ENCODE measurements at regions not wholly inside any gene's neighbourhood (a gene's known extent, or its start where the extent isn't known, plus 50 kb on each side); places are given as distances from the start of the nearest gene placed in this dataset.

- no peaks in the 10 kb centered on the region for H3K4me1 ChIP-seq
- no peak overlapping the region for H3K4me3 ChIP-seq
- peaks cover 4% of the 10 kb centered on the region; the same call in 1 of the 2 replicates for H3K36me3 ChIP-seq
- H3K9ac ChIP-seq: no peak overlapping the region
- TF ChIP-seq Cebpa-rat (IDR thresholded peaks at IDR 0.05): no peak
- no peak overlapping the region for H3K4me2 ChIP-seq
- no peaks in the 10 kb centered on the region for H3K27me3 ChIP-seq
- H3K27ac ChIP-seq: no peak overlapping the region
- H4K20me1 ChIP-seq: no peaks in the 10 kb centered on the region
- peaks cover 17% of the 10 kb centered on the region for H3K9me3 ChIP-seq
Measured at GRCh38 chr1:36621531-36621930, 138.8 kb upstream of the CSF3R start.

DNA sequence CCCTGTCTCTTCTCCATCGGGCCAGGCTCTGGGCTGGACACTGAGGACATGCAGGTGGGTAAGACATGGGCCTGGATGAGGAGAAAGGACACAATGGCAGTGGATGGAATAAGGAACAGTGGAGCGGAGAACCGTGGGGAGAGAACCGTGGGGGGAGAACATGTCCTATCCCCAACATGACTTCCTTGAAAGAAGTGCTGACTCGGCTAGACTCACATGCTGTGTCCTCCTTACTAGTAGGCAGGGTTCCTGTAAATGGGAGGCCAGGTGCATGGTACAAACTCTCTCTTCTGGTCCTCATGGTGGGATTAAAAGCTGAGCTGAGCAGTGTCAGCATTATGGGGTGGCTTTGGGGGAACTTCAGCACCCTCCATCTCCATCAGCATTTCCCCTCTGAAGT, 137.4 kb upstream of the CSF3R start:
- Histone ChIP-seq H3K9ac (no peak overlapping the region), H3K4me3 (no peak overlapping the region), H4K20me1 (no peaks in the 10 kb centered on the region), H3K36me3 (peaks cover 4% of the 10 kb centered on the region; the same call in 1 of the 2 replicates), H3K27ac (no peak overlapping the region), H3K4me2 (no peak overlapping the region), H3K27me3 (no peaks in the 10 kb centered on the region), H3K4me1 (no peaks in the 10 kb centered on the region), H3K9me3 (peaks cover 17% of the 10 kb centered on the region)
- no peak for TF ChIP-seq Cebpa-rat (IDR thresholded peaks at IDR 0.05)

- Histone ChIP-seq H3K27me3 (no peaks in the 10 kb centered on the region), H3K27ac (no peak overlapping the region), H3K4me3 (no peak overlapping the region), H4K20me1 (no peaks in the 10 kb centered on the region), H3K4me1 (no peaks in the 10 kb centered on the region), H3K9me3 (no peaks in the 10 kb centered on the region; the same call in 1 of the 2 replicates), H3K4me2 (no peak overlapping the region), H3K9ac (no peak overlapping the region), H3K36me3 (no peaks in the 10 kb centered on the region)
- no peak for TF ChIP-seq Cebpa-rat (IDR thresholded peaks at IDR 0.05)
Measured at GRCh38 chr1:36614991-36615390, 132.3 kb upstream of the CSF3R start.

GRCh38 chr1:36614571-36614970, 131.9 kb upstream of the CSF3R start:
- no peak overlapping the region for H3K4me2 ChIP-seq
- no peaks in the 10 kb centered on the region for H3K9me3 ChIP-seq
- H4K20me1 ChIP-seq: no peaks in the 10 kb centered on the region
- H3K4me1 ChIP-seq: no peaks in the 10 kb centered on the region; the same call in 1 of the 2 replicates
- no peak for TF ChIP-seq Cebpa-rat (IDR thresholded peaks at IDR 0.05)
- no peak overlapping the region for H3K27ac ChIP-seq
- H3K4me3 ChIP-seq: no peak overlapping the region
- no peaks in the 10 kb centered on the region for H3K27me3 ChIP-seq
- H3K9ac ChIP-seq: no peak overlapping the region
- H3K36me3 ChIP-seq: no peaks in the 10 kb centered on the region

GRCh38 chr1:36613721-36614120, 131.0 kb upstream of the CSF3R start:
- no peak for TF ChIP-seq Cebpa-rat (IDR thresholded peaks at IDR 0.05)
- no peak overlapping the region for H3K27ac ChIP-seq
- no peak overlapping the region for H3K9ac ChIP-seq

GRCh38 chr1:36612881-36613280, 130.2 kb upstream of the CSF3R start:
- Histone ChIP-seq H3K27me3 (no peaks in the 10 kb centered on the region), H3K9ac (no peak overlapping the region), H3K27ac (no peak overlapping the region), H3K9me3 (no peaks in the 10 kb centered on the region), H3K4me3 (no peak overlapping the region), H4K20me1 (no peaks in the 10 kb centered on the region), H3K4me1 (peaks cover under 1% of the 10 kb centered on the region; the same call in 1 of the 2 replicates), H3K36me3 (no peaks in the 10 kb centered on the region), H3K4me2 (no peak overlapping the region)
- TF ChIP-seq Cebpa-rat (IDR thresholded peaks at IDR 0.05): no peak

More at GRCh38 chr1:36613721-36614120, 131.0 kb upstream of the CSF3R start:
- Histone ChIP-seq H4K20me1 (no peaks in the 10 kb centered on the region), H3K4me3 (no peak overlapping the region), H3K4me2 (no peak overlapping the region), H3K27me3 (no peaks in the 10 kb centered on the region), H3K9me3 (no peaks in the 10 kb centered on the region), H3K4me1 (no peaks in the 10 kb centered on the region; the same call in 1 of the 2 replicates), H3K36me3 (no peaks in the 10 kb centered on the region)

DNA sequence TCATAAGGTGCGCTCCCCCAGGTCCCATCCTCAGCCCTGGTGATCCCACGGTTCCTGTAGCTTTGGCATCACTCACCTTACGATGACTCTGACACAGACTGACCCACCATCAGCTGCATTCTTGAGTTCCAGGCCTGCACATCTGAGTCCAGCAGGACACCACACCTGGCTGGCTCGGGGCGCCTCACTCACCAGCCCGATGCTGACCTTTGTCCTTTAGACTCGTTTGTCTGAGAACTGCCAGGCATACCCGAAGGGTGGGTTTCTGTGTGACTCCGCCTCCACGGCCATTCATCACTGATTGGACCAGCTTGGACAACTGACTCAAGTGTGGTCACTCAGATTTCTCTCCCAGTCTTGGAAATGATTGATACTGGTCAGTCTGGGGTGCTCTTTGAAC, 129.4 kb upstream of the CSF3R start:
- H3K9ac ChIP-seq: no peak overlapping the region
- H3K27ac ChIP-seq: no peak overlapping the region
- no peaks in the 10 kb centered on the region for H3K9me3 ChIP-seq
- no peak for TF ChIP-seq Cebpa-rat (IDR thresholded peaks at IDR 0.05)
- no peaks in the 10 kb centered on the region for H3K36me3 ChIP-seq
- H3K4me2 ChIP-seq: no peak overlapping the region
- no peak overlapping the region for H3K4me3 ChIP-seq
- H4K20me1 ChIP-seq: no peaks in the 10 kb centered on the region
- H3K4me1 ChIP-seq: peaks cover 8% of the 10 kb centered on the region
- no peaks in the 10 kb centered on the region for H3K27me3 ChIP-seq

DNA sequence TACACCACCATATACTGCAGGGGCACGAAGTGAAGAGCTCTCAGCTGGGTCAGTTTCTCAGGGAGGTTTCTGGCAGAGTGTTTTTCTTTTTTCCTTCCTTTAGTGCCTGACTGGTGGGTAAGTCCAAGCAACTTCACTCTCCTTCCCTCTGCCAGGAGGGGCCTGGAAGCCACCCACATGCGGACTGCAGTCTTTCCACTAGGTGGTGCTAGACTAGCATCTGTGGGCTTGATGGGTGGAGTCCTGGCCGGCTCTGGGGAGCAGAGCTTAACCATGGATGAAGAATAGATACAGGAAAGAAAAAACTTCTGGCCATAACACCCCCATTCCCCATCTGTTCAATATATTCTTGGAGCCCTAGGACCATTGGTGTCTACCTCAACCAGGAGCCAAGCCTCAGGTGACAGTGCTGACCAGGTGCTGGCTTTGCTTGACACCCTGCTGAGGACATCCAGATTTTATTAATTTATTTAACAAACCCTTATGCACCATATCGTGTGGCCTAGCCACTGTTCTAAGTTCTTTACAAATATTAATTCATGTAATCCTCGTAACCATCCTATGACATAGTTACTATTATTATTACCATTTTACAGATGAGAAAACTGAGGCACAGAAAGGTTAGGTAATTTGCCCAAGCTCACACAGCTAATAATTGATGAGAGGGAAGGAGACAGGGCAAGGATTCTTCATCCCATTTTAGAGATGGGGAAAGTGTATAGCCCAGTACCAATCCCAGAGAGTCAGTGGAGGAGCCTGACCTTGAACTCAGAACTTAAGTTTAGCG, 126.7 kb upstream of the CSF3R start:
- H3K4me2 ChIP-seq: no peak overlapping the region
- H3K27me3 ChIP-seq: no peaks in the 10 kb centered on the region
- no peaks in the 10 kb centered on the region for H3K9me3 ChIP-seq
- H3K27ac ChIP-seq: no peak overlapping the region
- no peaks in the 10 kb centered on the region for H3K36me3 ChIP-seq
- H3K4me3 ChIP-seq: no peak overlapping the region
- H4K20me1 ChIP-seq: no peaks in the 10 kb centered on the region
- H3K4me1 ChIP-seq: peaks cover 33% of the 10 kb centered on the region
- TF ChIP-seq Cebpa-rat (IDR thresholded peaks at IDR 0.05): no peak
- no peak overlapping the region for H3K9ac ChIP-seq

DNA sequence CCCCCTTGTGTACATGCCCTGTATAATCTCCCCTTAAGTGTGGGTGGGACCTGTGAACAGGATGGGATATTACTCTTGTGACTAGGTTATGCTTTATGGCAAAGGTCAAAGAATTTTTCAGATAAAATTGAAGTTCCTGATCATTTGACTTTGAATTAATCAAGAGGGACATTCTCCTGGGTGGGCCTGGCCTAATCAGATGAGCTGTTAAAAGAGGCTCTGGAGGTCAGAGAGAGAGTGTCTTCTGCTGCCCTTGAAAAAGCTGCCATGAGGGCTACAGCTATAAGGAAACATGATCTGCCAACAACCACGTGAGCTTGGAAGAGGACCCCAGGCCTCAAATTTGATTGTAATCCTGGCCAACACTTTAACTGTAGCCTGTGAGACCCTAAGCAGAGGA, 125.6 kb upstream of the CSF3R start:
- no peaks in the 10 kb centered on the region for H3K9me3 ChIP-seq
- no peak overlapping the region for H3K9ac ChIP-seq
- H3K27ac ChIP-seq: no peak overlapping the region
- H3K36me3 ChIP-seq: no peaks in the 10 kb centered on the region
- no peak overlapping the region for H3K4me2 ChIP-seq
- no peak overlapping the region for H3K4me3 ChIP-seq
- no peak for TF ChIP-seq Cebpa-rat (IDR thresholded peaks at IDR 0.05)
- peaks cover 33% of the 10 kb centered on the region for H3K4me1 ChIP-seq
- no peaks in the 10 kb centered on the region for H4K20me1 ChIP-seq
- no peaks in the 10 kb centered on the region for H3K27me3 ChIP-seq

- Histone ChIP-seq H3K4me3 (no peak overlapping the region), H4K20me1 (no peaks in the 10 kb centered on the region), H3K9ac (no peak overlapping the region), H3K4me2 (peak overlapping the region; percentile 85), H3K27ac (peak overlapping the region; percentile 48; the same call in 1 of the 2 replicates), H3K4me1 (peaks cover 33% of the 10 kb centered on the region), H3K36me3 (no peaks in the 10 kb centered on the region), H3K9me3 (no peaks in the 10 kb centered on the region), H3K27me3 (no peaks in the 10 kb centered on the region)
- no peak for TF ChIP-seq Cebpa-rat (IDR thresholded peaks at IDR 0.05)
Measured at GRCh38 chr1:36607263-36607651, 124.5 kb upstream of the CSF3R start.

Measured in BLaER1 (cell line).